HG02885 (cell line): ENCODE measurements at regions not wholly inside any gene's neighbourhood (a gene's known extent, or its start where the extent isn't known, plus 50 kb on each side); places are given as distances from the start of the nearest gene placed in this dataset.

Source experiments
- ATAC-seq: cut with Tn5 transposase; IDR thresholded peaks from one replicate; pipeline ENCODE4 v1.9.1; 2021; ENCODE audit warnings: mild to moderate bottlenecking; ENCODE audit not compliant: unreplicated experiment, poor library complexity

DNA sequence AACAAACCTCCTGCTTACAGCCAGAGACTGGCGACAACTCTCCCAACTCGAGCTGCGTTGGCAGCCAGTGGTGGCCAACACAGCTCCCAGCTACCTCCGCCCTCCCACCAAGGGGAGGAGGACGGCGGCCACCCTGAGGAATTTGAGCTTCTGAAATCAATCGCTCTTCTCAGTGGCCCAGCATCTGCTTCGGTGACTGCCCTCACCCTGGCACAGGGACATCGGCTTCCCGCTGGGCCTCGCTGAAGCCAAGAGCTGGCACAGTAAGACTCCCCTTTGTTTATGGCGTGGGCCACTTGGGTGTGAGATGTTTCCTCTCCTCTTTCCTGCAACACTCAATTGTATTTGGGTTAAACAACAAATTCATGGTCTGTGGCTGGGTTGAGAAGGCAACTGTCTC is 136.2 kb downstream of the ZBTB18 start:
- no peak for ATAC-seq

DNA sequence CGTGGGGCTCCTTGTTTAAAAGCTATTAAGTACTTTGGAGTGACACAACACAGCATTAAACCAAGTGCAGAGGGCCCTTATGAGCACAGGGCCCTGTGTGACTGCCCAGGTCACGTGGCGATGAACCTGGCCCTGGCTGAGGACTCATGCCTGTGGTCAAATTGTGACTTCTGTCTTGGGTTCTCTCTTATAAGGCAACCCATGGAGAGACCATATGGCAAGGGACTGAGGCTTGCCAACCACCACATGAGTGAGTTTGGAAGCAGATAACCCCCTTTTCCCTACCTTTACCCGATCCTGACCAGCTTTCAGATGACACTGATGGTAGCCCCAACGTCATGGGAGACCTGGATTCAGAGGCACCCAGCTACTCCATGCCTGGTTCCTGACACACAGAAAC is 140.5 kb downstream of the ZBTB18 start:
- no peak for ATAC-seq

DNA sequence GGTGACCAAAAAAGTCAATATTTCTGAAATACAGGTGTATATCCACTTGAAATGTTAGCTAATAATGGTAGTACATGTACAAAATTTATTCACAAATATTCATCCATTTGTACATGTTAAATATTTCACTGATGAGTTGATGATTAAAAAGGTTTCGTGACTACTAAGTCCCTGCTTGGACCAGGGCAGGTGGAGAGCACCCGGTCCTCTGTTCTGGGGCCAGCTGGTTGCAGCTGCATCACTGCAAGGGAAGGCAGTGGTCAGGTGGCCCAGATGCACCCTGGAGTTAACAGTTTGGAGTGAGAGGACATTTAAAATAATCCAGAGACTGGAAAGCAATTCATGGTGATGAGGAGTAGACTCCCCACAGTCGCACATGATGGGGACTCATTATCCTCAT is 141.2 kb downstream of the ZBTB18 start:
- ATAC-seq, result no peak

DNA sequence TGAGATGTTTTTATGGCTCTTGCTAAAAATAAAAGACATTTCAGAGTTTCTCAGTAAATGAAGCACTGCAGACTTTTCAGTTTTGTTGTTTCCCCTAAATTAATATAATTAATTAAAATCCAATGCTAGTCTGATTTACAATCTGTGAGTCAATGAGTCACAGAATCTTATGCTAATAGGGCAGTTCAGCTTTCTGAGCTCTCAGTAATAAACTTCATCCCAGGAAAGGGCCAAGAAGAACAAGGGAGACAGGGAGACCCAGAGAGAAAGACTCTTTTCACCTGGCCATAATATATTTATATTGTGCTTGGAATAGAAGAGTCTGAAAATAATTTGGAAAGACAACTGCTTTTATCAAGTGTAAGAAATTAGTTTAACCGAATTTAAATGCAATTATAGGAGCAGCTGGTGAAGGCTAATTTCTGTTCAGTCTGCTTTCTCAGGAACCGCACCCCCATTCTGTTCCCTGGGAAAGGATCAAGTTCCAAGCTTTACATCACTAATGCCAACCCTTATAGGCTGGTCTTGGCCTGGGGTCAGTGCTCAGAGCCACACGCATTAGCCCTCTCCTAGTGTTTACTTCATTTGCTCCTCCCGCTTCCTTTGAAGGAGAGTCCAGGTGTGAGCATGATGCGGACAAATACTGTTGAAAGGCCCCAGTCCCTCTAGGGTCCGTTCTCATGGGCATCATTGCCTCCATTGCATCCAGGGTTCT is 145.6 kb downstream of the ZBTB18 start:
- ATAC-seq, result no peak

DNA sequence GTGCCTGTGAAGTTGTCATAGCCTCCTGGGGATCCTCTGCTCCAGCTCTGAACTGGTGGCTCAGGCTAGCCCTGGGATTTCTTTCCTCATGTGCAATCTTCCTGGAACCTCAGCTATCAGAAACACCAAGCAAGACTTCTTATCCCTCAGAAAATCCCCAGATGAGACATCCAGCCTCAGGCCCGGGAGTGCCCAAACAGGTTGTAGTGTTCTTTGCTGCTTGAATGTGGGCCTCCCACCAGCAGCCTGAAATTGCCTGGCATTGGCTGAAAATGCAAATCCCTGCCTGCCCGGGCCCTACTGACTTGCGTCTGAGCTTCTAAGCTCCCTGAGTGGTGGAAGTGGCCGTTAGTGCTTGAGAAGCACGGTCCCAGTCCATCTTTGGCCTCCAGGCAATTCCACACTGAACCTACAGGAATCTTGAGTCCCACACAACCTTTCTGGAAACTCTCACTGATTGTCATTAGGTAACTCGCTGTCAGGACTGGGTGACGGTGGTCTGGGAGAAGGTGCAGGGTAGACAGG is 146.8 kb downstream of the ZBTB18 start:
- ATAC-seq, result no peak

DNA sequence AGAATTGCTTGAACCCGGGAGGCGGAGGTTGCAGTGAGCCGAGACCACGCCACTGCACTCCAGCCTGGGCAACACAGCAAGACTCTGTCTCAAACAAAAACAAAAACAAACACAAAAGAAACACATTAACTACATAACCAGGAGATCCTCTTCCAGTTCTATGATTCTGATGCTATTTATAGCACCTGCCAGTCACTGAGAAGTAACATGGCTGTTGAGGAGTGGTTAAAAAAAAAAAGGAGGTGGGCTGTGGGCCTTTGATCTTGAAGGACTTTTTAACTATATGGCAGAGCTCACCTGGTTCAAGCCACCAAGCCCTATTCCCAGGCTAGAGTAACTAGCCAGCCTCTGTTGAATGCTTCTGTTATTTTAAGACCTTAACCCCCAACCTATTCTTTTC is 148.8 kb downstream of the ZBTB18 start:
- ATAC-seq, result no peak

DNA sequence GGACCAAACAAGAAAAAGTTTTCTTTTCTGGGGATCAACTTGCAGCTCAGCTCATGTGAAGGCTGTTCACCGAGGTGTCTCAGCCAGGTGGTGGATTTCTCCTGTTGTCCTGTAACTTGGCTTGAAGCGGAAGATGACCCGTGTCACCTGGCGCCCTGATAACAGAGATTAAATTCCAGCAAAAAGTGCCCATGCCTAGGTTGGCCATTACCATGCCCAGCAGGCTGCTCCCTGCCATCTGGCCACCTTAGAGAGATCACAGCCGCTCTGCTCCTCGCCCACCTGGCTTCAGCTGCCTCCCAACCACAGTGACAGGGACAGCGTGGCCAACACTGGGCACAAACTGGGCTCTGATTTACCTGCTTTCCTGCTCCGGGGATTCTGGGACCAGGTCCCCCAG is 149.5 kb downstream of the ZBTB18 start:
- no peak for ATAC-seq

DNA sequence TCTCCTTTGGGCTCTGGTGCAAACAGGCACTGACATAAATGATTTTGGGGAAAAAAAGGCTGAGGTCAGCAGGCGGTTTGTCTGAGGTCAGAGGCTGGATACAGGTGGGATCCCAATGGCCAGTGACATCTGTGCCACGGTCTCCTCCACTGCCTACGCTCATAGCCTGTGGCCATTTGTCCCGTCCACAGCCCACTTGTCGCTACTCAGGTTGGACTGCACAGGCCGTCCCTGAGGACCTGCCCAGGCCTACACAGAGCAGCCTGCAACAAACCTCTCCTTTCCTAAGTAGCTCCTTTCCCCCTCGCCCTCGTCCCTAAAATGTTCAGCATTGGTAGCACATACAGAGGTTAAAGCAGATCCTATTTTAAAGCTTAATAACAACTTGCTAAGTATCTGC is 150.7 kb downstream of the ZBTB18 start:
- no peak for ATAC-seq

DNA sequence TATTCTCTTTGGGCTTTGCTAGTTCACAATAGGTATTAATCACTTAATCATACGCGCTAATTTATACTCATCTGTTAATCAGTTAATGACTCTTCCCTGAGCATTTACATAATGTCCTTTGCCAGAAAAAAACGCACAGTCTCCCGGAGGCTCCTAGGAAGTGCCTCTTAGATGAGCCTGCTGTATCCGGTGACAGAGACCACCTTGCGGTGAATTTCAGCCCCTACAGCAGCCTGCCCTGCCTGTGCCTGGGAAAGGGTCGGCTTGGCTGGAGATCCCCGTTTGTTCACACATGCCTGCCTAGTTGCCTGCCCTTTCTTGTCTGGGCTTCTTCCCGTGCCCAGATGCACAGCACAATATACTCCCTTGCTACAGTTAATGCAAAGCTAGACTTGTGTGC is 152.9 kb downstream of the ZBTB18 start:
- ATAC-seq, result no peak

DNA sequence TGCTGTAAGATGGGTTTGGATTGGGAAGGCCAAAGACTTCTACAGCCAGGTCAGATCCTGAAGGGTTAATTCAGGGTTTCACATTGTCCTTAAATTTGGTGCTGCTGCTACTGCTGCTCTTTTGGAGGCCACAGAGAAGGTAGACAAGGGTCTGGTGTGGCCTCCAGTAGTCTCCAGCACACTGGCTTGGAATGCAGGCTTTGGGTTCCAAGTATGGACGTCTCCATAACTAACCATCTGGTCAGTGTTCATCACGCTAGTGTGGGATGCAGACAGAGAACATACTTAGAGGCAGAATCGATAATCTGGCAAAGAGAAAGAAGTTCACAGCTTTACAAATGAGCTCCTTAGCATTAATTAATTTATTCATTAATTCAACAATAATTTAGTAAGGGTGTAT is 154.1 kb downstream of the ZBTB18 start:
- no peak for ATAC-seq

DNA sequence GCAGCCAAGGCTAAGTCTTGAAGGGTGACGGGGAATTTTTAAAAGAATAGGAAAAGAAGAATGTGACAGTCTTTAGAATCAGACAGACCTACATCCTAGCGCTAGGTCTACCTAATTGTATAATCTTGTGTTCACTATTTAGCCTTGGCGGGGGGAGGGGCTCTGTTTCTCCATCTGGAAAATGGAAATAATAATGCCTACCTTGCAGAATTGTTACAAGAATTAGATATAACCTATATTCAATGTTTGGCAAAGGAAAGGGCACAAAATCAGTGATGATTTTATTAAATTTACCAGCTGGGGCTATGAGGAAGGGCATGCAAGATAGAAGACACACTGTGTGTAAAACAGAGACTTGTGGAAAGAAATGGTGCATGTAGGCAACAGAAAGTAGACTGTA is 154.8 kb downstream of the ZBTB18 start:
- ATAC-seq, result no peak

DNA sequence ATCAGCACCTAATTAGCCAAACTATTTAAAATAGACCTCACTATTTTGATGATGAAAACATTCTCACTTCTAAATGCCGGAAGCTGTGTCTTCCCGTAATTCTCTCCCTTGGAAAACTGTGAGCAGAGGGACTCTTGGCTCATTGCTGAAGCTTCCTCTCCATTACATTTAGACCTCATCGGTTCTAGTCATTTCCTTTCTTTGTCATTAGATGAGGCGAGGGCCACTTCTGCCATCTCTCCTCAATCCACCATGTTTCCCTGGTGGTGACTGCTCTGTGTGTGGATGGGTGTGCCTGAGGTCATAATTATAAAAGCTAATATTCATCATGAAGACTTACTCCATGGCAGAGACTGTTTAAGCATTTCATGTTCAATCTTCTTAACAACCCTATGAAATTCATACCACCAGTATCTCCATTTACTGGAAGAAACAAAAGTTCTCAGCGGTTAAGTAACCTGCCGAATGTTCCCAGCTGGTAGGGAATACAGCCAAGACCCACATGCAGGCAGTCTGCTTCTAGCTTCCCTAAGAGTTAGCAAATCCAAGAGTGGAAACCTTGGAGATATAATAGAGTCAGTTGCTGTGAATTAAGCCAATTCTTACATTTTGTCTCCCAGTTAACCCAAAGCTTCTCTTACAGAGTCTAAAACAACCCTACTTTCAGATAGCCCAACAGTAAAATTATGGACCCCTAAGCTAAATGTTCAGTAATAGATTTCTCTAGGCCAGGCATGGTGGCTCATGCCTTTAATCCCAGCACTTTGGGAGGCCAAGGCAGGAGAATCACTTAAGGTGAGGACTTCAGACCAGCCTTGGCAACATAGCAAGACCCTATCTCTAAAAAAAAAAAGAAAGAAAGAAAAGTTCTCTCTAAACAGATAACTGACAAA is 156.2 kb downstream of the ZBTB18 start:
- ATAC-seq, result no peak

DNA sequence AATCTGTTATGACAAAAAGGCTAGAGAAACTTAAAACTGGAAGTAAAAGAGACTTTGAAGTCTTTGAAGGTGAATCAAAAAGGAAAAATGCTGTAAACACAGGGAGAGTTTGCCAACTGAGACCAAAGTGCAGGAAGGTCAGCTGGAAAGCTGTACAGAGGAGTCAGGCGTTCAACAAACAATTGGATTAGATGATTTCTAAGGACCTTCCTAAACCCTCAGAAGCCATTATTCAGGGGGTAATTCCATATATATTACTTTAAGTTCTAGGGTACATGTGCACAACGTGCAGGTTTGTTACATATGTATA is 156.8 kb downstream of the ZBTB18 start:
- no peak for ATAC-seq

DNA sequence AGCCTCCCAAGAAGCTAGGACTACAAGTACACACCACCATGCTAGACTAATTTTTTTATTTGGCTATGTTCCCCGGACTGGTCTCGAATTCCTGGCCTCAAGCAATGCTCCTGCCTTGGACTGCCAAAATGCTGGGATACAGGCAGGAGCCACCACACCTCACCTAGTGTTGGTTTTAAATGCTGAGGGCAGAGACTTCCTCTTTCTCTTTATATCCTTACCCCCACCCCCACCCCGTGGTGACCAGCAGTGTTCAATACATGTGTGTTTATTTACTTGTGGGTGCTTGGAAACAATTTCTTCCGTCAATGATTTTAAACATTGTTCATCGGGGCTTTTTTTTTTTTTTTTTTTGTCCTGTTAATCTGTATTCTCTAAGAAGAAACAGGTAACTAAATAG is 158.9 kb downstream of the ZBTB18 start:
- no peak for ATAC-seq

DNA sequence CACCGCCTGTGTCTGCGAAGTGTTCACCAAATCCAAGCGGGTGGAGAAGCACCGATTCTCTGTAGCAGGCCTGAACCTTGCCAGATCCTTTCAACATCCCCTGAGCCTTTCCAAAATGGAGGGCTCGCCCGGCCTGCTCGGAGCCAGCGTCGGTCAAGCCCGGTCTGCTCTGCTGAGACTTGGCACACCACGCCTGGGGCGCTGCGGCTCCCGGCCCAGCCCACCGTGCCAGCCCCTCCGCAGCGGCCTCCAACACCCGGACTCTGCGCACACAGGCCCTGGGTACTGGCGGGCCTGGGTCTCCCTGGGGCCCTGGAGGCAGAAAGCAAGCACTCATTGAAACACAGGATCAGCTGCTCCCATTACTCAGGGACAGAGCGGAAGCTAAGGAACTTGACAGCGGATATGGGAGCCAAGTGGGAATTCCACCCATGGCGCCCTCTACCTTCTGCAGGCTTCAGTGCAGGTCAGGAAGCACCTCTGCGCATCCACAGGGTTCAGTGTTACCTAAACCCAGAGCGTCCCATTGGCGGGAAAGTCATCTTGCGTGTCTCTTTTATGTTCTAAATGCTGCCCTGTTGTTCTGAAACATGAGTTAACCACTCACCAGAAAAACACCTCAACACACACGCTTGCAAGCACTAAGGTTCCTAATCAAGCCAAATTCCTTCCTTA is 159.9 kb downstream of the ZBTB18 start:
- no peak for ATAC-seq

DNA sequence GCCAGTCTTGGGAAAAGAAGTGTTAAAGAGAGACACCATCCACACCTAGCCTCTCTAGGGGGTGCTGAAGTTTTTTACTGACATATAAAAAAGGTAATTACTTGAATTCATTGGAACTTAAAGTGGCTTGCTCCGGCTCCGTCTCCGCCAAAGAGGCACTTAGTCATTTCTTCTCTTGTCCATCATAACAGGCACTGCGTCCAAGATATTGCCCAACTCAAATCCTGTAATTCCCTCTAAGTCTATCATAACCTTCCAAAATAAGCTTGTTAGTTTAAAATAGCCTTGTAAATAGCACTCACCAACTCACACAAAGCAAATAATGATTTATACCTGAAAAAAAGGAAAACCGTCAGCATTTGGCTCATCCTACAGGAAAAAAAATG is 160.5 kb downstream of the ZBTB18 start:
- no peak for ATAC-seq

DNA sequence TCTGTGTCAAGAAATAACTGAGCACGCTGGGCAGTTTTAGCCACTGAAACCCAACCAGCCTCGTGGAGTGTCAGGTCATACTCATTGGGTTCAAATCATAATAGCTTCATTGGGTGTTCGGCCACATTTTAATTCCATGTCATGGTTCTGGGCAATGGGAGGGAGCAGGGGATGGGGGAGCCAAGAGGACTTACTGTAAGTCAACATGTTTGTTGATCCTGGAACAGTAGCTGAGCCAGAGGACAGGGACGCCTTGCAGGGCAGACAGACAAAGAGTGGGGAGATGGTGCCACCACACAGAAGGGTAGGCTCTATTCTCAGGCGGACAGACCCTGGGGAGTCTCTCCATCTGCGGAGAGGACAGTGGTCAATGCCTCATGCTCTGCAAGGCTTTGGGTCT is 161.1 kb downstream of the ZBTB18 start:
- no peak for ATAC-seq

DNA sequence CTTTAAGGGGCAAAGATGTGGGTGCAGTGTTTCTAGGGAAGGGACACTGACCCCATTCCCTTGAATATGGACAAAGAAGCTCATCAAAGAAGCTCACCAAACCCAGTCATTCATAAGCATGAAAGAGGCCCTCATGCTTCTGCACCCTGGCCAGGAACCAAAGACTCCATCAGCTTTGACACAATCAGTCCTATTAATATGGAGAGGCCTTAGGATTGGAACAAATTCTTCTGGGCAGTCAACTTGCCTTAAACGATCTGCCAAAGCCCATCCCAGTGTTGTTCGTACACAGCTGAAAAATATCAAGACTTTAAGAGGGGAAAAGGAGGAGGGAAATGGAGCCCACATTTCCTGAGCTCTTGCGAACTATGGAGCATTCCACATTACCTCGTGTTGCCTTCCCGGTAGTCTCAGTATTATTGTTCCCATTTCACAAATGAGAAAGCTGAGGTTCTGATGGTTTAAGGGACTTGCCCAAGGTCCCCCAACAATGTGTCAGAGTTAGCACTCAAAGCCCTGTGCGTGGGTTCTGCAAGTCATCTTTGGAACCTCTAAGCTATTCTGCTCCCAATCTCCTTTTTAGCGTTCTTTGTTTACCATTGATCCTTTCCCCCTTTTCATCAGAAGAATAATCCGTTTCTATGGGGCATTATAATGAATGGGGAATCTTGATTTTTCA is 161.9 kb downstream of the ZBTB18 start:
- ATAC-seq, result no peak

DNA sequence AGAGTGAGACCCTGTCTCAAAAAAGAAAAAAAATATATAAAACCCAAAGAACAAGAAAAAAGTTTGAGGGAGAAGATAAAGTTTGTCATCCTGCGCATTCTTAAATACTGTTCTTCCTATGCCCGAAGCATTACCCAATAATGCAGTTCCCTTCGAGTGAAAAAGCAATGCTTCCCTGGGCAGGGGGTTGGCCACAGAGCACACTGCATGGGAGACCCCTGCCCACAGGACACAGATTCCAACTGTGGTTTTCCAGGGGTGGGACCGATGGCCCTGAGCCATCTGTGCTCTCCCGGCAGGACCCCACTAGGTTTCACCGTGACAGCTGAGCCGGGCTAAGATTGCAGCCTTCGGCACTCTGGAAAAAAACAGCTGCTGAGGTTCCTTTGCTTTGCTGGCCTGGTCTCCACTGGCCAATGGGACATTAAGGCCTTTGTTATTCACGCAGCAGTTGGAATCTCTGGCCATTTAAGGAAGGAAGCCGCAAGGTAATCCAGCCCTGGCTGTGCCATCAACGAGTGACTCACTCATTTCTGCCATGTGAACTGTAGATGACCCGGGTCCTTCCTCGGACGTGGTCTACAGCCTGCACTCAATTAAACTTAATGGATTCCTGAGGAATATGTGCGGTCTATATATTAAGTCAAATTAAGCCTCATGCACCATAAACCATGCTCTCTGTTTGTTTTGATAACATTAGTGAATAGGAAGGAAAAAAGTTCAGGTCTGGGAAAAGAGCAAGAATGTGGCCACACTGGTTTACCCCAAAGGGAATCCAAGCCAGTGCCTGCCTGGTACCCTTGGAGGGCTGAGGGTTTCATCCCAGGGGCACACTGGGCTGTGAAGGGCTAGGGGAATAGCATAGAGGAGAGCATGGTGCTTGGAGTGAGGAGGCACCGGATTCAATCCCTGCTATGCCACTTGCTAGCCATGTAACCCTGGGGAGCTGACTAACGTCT is 163.2 kb downstream of the ZBTB18 start:
- no peak for ATAC-seq

DNA sequence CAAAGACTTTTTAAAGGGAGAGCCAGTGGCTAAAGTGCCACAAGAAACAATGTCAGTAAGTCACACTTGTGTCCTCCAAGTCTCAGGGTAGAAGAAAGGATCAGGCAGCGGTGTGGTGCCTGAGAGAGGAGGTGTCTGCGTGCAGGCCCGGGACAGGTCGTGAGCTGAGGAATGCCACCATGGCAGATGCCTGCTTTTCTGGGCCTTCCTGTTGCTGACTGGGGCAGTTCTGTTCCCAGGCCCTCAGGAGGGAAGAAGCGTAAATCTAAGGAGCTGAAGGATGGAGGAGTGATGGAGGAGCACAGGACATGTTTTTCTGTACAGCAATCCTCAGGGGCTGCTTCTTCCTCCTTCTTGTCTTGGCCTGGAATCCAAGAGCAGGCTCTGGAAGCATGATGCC is 165.8 kb downstream of the ZBTB18 start:
- ATAC-seq, result no peak
